Occipital lobe (tissue), 1 donor: ENCODE measurements at regions not wholly inside any gene's neighbourhood (a gene's known extent, or its start where the extent isn't known, plus 50 kb on each side); places are given as distances from the start of the nearest gene placed in this dataset.

ENCODE experiments used
- DNase-seq: peaks from one replicate; lab custom pipeline; 2025; lab: John Stamatoyannopoulos, UW

DNA sequence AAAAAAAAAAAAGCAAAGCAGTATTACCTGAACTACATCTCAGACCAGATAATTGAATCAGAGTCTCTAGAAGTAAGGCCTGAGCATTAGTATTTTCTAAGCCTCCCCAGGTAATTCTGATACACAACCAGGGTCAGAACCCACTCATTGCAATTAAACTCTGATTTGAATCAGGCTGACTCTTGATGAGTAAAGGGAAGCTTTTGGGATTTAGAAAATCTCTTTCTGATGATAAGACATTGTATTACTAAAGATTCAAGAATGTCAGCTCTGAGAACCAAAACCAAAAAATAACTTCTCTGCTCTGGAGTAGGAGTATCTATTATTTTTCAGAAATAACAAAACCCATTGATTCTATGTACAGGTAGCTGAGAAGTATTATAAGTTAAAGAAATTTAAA is 100.1 kb upstream of the COL21A1 start:
- no peak for DNase-seq

DNA sequence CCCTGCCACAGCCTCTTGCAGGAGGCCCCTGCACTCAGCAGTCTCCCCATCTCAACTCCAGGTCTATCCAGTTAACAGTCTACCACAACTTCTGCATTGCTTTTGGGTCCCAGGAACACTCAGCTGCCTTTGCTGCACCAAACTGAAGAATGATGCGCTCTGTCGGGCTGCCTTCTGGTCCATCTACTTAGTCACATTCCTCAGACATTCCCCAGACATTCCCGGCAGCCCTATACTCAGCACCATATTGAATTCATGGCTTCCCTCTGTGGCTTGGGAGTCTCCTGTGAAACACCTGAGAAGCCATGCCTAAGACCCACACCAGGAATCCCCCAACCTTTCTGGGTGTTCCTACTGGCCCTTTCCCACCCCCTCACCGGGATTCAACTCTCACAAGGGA is 99.6 kb upstream of the COL21A1 start:
- DNase-seq, result no peak

DNA sequence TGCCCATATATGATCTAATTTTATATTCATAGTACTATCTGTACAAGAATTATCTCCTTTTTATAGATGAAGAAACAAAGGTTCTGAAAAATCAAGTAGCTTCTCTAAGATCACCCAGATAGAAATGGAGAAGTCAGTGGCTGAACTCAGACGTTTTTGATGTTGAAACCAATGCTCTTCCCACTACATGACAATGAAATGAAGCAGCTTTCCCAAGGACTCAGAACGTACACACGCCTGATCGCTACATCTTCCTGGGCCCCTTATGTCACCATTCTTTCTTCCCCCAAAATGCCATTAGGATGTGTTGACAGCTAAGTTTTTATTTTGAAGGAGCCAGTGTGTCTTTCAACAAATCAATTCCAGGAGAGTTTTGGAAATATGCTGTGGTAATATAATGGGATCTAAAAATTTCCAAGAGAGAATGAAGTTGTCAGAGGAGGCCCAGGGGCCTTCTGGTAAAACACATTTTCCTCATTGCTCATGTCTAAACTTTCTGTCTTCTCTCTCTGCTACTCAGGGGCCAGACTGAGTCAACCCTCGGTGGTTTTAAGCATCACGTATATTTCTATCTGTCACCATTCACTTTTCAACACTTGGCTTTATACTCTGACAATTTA is 98.1 kb upstream of the COL21A1 start:
- DNase-seq, result no peak

DNA sequence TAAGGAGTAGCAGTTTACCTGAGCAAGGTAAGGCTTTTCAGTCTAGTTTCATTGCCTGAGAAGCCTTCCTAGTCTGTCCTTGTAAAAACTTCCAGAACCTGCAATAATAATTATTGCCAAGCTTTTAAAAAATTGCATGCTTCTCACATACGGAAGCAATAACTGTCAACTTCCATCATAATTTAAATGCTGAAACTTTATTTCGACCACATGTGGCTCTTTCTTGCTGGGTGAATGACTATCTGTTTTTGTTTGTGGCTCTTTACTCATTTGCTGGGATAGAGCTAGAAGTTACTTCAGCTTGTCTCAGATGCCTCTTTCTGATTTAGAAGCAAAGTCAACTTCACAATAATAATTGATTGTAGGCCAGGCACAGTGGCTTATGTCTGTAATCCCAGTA is 95.9 kb upstream of the COL21A1 start:
- DNase-seq, result no peak

DNA sequence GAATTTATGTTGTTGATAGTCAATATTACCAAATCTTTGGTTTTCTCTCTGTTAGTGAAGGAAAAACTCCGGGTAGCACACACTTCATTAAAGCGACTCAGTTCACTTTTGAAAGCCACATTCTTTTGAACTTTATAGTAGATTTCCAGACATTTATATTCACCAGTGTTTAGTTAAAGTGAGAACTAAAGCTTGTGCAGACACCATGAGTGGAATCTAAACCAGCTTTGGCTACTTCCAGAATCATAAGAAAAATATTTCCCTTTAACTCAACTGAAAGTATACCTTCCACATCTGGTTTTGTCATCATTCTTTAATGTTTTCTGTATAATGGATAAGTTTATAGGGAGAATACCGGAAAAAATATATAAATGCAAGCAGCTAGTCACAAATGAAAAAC is 92.1 kb upstream of the COL21A1 start:
- no peak for DNase-seq

DNA sequence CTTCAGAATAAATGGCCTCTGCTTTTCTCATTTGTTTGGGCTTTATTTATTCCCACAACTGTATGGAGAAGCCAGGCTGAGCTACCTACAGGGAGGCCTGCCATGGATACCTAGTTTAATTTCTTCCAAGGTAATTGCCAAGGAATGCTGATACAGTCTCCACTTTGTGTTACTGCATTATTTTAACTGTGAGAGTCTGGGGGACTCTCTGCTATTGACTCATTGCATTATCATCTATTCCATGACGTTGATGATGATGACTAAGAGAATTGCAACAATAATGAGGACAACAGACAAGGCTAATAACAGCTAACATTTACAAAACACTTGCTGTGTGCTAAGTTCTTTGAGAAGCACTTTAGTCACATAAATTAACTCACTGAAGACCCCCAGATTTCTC is 88.3 kb upstream of the COL21A1 start:
- no peak for DNase-seq

DNA sequence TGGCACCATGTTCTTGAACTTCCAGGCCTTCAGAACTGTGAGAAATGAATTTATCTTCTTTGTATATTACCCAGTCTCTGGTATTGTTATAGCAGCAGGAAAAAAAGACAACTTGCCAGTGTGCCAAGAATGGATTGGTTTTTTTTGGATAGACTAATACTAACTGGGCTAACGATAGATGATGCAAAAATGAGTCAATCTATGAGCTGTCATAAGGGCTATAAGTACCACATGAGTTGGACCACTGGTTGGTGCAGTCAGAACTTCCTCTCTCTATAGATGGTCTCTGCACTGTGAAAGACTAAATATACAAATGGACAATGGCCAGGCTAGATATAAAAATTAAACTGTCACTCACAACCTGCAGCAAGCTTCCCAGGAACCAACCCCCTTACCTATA is 87.6 kb upstream of the COL21A1 start:
- DNase-seq, result no peak

DNA sequence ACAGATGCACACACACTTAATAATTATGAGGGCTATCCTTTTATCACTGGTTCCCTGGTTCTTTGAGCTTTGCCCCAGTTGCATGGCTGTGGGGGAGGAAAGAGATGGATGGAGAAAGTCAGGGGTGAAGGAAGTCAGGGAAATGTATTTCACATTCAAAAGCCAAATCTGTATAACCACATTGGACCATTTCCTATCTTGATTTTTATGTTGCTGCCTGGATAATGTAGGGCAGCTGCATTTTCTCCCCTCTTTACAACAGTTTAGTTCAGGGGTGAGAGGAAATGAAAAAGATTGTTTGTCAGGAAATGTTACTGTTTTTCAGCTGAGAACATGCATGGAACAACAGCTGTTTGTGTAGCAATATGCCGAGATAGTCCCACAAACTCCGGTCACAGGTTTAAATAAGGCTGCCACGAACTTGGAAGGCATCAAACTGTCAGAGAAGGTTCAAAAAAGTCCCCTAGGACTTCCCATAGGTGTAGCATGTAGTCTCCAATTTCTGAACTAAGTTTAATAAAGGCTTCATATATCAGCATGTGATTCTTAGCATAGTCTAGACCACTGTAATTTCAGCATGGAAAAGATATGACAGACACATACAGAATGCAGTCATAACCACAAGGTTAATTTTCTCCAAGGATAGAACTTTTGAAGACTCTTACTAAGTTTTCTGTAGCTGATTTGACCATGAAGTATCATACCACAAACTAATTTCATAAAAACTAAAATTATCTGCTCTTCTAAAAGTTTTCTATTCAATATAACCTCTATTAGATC is 82.1 kb upstream of the COL21A1 start:
- DNase-seq, result no peak

DNA sequence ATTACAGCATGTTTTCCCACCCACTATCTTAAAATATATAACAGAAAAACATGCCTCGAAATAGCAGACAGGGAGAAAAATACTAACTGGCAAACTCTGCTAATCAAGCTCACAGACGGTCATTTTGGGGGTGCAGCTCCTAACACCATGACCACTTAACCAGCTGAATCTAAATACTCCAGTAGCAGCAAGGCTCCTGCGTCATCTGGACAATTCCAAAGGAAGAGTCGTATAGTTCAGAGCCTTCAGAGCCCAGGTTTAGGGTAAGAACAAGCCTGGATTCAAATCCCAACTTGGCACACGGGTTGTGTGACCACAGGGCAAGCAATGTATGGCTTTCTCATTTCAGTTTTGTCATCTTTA is 81.3 kb upstream of the COL21A1 start:
- DNase-seq, result no peak

DNA sequence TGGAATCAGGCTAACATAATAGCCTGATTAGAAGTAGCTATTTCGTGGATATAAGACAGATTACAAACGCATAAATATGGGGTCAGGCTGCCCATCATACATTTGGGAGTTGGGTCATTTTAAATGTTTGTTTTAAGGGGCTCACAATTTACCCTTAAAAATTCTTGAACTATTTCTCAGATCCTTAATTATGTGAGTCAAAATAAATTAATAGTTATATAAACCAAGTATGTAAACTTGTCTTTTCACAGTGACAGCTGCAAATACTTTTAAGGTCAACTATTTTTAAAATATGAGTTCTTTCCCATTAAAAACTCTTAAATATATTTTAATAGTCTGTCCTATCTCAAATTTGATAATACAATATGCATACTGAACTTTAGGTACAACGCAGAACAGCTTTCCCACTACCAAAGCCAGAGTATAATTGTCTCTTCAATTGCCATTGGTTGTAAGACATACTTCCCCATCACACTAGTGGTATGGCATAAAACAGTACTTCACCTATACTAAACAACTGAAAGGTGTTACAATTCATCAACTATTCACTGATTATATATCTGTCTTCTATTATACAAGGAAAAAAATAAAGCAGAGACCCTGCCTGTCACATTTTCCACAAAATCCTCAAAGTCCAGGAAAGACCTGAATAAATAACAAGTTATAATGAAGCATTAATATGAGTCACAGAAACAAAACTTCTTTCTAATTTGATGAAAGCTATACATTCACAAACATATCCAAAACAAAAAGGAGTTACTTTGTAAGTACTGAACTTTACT is 80.8 kb upstream of the COL21A1 start:
- DNase-seq, result no peak

DNA sequence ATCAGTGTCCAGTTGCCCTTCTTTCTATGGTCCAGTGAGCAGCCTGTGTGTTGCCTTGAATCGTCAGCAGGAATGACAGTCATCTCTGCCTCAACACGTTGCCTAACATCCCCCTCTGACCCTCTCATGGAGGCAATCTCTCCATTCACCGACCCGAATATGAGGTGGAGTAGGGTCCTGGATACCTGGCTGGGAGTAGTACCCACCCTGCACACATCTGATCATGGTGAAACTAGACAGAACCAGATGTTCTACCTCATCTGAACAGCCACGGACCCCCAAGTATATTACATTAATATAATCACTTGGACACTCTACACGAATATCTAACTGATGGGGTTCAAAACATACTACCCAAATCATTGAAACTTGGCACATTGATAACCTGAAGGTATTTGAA is 77.0 kb upstream of the COL21A1 start:
- DNase-seq, result no peak

DNA sequence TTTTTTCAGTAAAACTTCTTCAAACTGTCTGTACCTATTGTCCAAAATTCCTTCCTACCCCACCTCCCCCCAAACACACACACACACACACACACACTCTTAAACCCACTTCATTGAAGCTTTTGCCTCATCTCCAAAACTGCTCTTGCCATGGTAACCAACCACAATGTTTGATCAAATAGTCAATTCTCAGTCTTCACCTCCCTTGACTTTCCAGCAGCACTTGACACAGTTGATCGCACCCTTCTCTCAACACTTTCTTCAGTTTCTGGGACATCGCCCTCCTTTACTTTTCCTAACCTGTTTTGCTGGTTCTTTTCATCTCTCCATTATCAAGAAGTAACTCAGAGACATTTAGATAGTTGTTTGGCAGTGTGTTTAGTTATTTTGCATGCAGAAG is 71.5 kb upstream of the COL21A1 start:
- no peak for DNase-seq

DNA sequence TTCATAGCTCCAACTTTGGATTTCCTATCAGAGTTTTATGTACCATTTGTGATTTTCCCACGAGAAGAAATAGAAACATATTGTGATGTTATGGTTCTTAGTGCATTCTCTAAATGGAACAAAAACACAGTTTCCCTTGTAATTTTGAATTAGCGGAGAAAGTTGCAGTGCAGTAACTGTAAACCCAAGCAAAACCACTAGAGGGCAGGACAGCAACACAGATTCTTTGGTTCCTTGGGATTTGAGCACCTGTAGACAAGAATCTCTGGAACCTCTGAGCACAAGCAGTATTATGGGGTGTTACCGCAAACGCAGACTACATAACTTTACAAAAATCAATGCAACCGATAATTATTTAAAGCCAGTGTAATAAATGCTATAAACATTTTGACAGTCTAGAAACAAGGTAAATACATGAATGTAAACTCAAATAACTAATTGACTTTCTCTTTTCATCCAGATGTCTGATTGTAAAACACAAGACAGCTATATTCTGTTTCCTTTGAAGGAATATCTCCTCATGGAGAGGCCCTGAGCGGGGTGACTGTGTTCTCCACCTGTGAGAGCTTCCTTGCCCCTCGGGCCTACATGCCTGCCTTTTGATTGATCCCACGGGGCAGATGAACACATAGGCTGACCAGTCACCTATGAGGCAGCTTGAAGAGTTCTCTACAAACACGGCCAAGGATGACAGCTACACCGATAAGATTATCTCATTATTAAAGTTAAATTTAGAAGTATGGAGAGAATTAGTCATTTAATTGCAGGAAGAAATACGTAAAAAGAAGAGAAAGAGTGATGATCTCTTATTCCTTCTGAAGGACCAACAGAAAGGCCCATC is 67.5 kb upstream of the COL21A1 start:
- no peak for DNase-seq

GRCh38 chr6:56311533-56312448 is 64.4 kb upstream of the COL21A1 start:
- no peak for DNase-seq

GRCh38 chr6:56311061-56311460 is 63.7 kb upstream of the COL21A1 start:
- no peak for DNase-seq

DNA sequence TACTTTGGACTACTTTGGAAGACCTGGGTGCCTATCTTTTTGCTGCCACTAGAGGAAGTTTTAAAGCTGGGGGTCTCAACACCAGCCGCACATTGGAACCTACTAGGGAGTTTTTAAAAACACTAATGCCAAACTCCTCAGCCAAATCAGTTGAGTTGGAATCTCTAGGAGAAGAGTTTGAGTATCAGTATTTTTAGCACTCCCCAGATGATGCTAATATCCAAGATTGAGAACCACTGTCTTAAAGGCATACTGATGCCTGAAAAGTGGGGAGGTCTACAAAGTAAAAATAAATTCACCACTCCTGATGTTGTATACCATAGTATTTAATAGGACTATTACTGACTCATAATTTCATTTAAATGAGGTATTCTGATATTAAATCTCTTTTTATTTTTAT is 62.9 kb upstream of the COL21A1 start:
- DNase-seq, result no peak

GRCh38 chr6:56299916-56300315 is 52.5 kb upstream of the COL21A1 start:
- DNase-seq, result no peak

DNA sequence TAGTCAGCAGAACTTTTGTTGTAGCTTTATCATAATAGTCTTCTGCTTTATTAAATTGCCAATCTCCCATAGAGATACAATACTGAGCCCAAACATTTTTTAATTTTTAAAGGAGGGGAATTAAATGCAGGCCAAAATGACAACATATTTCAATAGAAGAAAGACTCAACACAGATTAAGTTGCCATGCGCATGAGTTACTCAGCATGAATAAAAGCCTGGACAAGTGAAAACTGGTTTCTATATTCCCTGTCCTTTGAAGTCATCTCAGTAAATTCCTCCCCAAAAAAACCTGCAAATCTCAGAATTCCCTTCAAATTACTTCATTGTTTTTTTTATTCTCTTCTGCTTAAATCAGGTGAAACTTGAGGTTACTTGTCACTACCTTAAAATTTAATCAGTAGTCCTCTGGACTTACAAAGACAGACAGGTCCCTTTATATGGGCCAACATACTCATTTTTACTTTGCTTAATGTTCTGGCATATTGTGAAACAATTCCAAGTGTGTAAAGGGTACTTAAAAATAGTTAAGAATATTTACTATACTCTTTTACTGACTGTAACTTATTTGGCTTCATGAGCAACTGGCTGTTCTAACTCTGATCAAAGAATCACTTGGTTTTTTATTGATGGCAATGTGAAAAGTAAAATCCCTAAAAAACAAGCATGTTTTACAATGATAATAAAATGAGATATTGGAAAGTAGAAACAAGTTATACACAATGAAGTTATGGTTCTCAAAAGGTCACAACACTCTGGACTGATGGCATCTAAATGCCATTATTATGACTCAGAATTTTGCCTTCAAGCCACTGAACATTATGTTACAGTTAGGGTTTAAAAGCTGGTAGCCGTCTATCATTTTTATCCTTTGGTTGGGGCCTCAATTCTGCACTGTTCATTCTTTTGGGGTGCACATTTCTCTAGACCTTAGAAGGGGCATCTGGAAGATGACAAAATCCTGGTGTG is 49.9 kb upstream of the COL21A1 start:
- no peak for DNase-seq
